Suprapubic skin (tissue), 4 donors: ENCODE measurements at regions not wholly inside any gene's neighbourhood (a gene's known extent, or its start where the extent isn't known, plus 50 kb on each side); places are given as distances from the start of the nearest gene placed in this dataset.

Experiments
- EP300 ChIP-seq: sonication (generic); formaldehyde crosslinking; IDR thresholded peaks from one replicate; pipeline ENCODE4 v1.6.1; 2017; ENCODE audit warnings: antibody characterized with exemption
- POLR2A ChIP-seq, 2 donors: fragments of 450-650 bp; IDR thresholded peaks; one replicate each; pipeline ENCODE4 v1.6.1; 2017; ENCODE audit warnings: antibody characterized with exemption in 2 of 2, mild to moderate bottlenecking in 2 of 2, moderate library complexity in 2 of 2
- POLR2AphosphoS5 ChIP-seq, 3 donors: sonication (generic); formaldehyde crosslinking; IDR thresholded peaks; one replicate each; pipeline ENCODE4 v1.6.1; 2017; ENCODE audit warnings: antibody characterized with exemption in 3 of 3
- TF ChIP-seq, protein P1 (sequence below), 2 donors: fragments of 200-600 bp in 1 of 2; fragments of 450-650 bp in 1 of 2; sonication (generic) in 1 of 2; IDR thresholded peaks; one replicate each; pipeline ENCODE4 v1.5.1; 2016 to 2019; ENCODE audit warnings: antibody characterized with exemption in 2 of 2, mild to moderate bottlenecking in 1 of 2, moderate library complexity in 1 of 2

DNA sequence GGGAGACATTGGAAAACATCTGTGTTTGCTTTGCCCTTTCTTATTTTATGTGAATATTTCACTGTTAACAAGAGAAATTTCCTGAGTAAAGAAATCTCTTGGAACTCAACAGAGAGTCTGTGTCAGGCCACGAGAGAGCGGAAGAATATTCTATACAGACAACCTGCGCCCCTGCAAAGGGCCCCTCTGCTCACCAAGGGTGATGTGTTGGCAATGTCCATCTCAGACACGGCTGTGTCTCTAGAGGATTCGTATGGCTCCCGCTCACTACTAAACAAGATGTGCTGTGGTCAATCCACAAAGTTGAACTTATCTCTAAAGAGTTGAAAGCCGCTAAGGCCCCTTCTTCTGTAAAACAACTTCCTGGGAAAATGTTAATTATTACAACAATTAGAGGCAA lies 241.0 kb upstream of the IRX1 start:
- TF ChIP-seq POLR2A (IDR thresholded peaks at IDR 0.05) (no peak), POLR2AphosphoS5 (IDR thresholded peaks at IDR 0.05) (no peak), EP300 (no peak)
- TF ChIP-seq, protein P1, sequence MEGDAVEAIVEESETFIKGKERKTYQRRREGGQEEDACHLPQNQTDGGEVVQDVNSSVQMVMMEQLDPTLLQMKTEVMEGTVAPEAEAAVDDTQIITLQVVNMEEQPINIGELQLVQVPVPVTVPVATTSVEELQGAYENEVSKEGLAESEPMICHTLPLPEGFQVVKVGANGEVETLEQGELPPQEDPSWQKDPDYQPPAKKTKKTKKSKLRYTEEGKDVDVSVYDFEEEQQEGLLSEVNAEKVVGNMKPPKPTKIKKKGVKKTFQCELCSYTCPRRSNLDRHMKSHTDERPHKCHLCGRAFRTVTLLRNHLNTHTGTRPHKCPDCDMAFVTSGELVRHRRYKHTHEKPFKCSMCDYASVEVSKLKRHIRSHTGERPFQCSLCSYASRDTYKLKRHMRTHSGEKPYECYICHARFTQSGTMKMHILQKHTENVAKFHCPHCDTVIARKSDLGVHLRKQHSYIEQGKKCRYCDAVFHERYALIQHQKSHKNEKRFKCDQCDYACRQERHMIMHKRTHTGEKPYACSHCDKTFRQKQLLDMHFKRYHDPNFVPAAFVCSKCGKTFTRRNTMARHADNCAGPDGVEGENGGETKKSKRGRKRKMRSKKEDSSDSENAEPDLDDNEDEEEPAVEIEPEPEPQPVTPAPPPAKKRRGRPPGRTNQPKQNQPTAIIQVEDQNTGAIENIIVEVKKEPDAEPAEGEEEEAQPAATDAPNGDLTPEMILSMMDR (IDR thresholded peaks at IDR 0.05), result no peak
